ENCODE measurements at regions not wholly inside any gene's neighbourhood (a gene's known extent, or its start where the extent isn't known, plus 50 kb on each side); places are given as distances from the start of the nearest gene placed in this dataset.
"Not testable (repeated sequence)": the region's sequence is repeated elsewhere in the genome, so short reads cannot be mapped to it uniquely, and the experiment has no call there.

DNA sequence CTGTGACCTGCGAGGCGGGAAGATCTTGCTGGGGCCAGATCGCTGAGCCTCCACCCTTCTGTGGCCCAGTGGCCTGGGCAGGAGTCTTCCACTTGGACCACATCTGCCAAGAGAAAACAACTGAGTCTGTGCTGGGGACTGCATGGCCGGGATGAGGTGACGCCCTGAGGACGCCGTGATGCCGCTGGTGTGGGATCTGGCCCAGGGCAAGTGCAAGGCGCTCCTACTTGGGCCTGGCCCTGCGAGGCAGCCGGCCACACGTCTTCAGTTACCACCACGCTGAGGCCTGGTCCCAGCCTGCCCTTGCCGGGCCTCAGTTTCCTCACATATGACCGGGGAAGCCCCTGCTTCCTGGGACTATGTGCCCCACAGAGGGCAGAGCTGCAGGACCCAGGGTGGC lies 133.4 kb downstream of the SLC25A46 start:
- Mint-ChIP-seq H3K27me3 (peaks cover 5% of the 10 kb centered on the region), H3K4me3 (no peak overlapping the region), H3K9me3 (no peaks in the 10 kb centered on the region)

GRCh38 chr5:110872963-110873362 lies 134.2 kb downstream of the SLC25A46 start:
- H3K27me3 Mint-ChIP-seq = no peaks in the 10 kb centered on the region
- H3K27ac Mint-ChIP-seq = no peak overlapping the region
- ATAC-seq (ENCODE audit: poor library complexity) = no peak
- H3K4me3 Mint-ChIP-seq = no peak overlapping the region
- TF ChIP-seq CTCF (IDR thresholded peaks at IDR 0.05) = no peak
- H3K27ac ChIP-seq (ENCODE audit: low read depth in 1 of 2, low read length in 2 of 2) = no peak overlapping the region
- H3K36me3 Mint-ChIP-seq (ENCODE audit: low read depth) = no peaks in the 10 kb centered on the region
- no peak overlapping the region for H3K4me3 ChIP-seq (ENCODE audit: low read length)
- no peak for DNase-seq
- H3K9me3 Mint-ChIP-seq = no peaks in the 10 kb centered on the region
- intact Hi-C loops (cut with DNase I, micrococcal nuclease) = no loop called here
- ChIA-PET POLR2A (no interaction called here), CTCF (no interaction called here)
- H3K4me1 Mint-ChIP-seq (ENCODE audit: low read depth) = no peaks in the 10 kb centered on the region
- no peaks in the 10 kb centered on the region for H3K27me3 ChIP-seq (ENCODE audit: control insufficient read depth in 1 of 2, insufficient read depth in 2 of 2, low read length in 2 of 2)
- H3K4me1 ChIP-seq (ENCODE audit: insufficient read depth, low read length) = no peaks in the 10 kb centered on the region
- peaks cover 0 to 12% of the 10 kb centered on the region in 2 experiments for H3K9me3 ChIP-seq (ENCODE audit: control insufficient read depth in 1 of 2, insufficient read depth in 1 of 2, low read length in 2 of 2)
- no peaks in the 10 kb centered on the region for H3K36me3 ChIP-seq (ENCODE audit: insufficient read depth, low read length)

More for the DNA sequence above, 133.4 kb downstream of the SLC25A46 start:
- no peaks in the 10 kb centered on the region for H3K36me3 Mint-ChIP-seq (ENCODE audit: low read depth)
- no peaks in the 10 kb centered on the region for H3K4me1 Mint-ChIP-seq (ENCODE audit: low read depth)
- H3K4me1 ChIP-seq (ENCODE audit: insufficient read depth, low read length) = no peaks in the 10 kb centered on the region
- H3K27me3 ChIP-seq (ENCODE audit: control insufficient read depth in 1 of 2, insufficient read depth in 2 of 2, low read length in 2 of 2) = no peaks in the 10 kb centered on the region
- ChIA-PET POLR2A (no interaction called here), CTCF (no interaction called here)
- H3K36me3 ChIP-seq (ENCODE audit: insufficient read depth, low read length) = no peaks in the 10 kb centered on the region
- intact Hi-C loops (cut with DNase I, micrococcal nuclease) = no loop called here
- ATAC-seq (ENCODE audit: poor library complexity) = no peak
- H3K4me3 ChIP-seq (ENCODE audit: low read length) = no peak overlapping the region
- peaks cover 0 to 12% of the 10 kb centered on the region in 2 experiments for H3K9me3 ChIP-seq (ENCODE audit: control insufficient read depth in 1 of 2, insufficient read depth in 1 of 2, low read length in 2 of 2)
- no peak for TF ChIP-seq CTCF (IDR thresholded peaks at IDR 0.05)
- no peak overlapping the region for H3K27ac Mint-ChIP-seq
- no peak overlapping the region for H3K27ac ChIP-seq (ENCODE audit: low read depth in 1 of 2, low read length in 2 of 2)
- DNase-seq = no peak

DNA sequence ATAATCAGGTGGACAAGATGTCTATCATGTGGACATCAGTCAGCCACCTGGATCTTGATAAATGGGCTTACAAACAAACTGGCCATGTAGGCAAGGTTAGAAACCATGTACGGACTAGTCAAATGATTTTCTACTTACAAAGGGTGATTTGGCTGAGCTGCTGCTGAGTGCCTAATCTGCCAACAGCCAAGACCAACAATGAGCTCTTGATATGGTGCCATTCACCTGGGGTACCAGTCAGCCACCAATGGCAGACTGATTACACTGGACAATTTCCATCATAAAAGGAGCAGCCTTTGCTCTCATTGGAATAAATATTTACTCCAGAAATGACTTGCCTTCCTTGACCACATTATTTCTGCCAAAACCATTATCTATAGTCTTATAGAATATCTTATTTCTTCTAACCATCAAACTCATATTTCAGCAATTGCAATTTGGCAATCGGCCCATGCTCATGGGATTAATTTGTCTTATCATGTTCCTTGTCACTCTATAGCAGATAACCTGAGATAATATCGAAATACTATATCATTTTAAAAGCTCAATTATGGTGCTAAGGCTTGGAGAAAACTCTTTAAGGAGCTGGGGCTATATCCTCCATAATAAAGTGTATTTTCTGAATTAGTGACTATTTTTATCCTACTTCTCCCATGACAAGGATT lies 135.1 kb downstream of the SLC25A46 start:
- Histone ChIP-seq H3K4me3 (ENCODE audit: low read length) (no peak overlapping the region), H3K4me1 (ENCODE audit: insufficient read depth, low read length) (no peaks in the 10 kb centered on the region), H3K27ac (ENCODE audit: low read depth in 1 of 2, low read length in 2 of 2) (no peak overlapping the region), H3K9me3 (ENCODE audit: control insufficient read depth in 1 of 2, insufficient read depth in 1 of 2, low read length in 2 of 2) (peaks cover 0 to 12% of the 10 kb centered on the region in 2 experiments), H3K36me3 (ENCODE audit: insufficient read depth, low read length) (no peaks in the 10 kb centered on the region), H3K27me3 (ENCODE audit: control insufficient read depth in 1 of 2, insufficient read depth in 2 of 2, low read length in 2 of 2) (no peaks in the 10 kb centered on the region)
- Mint-ChIP-seq H3K27me3 (no peaks in the 10 kb centered on the region), H3K9me3 (peaks cover 3% of the 10 kb centered on the region), H3K36me3 (ENCODE audit: low read depth) (no peaks in the 10 kb centered on the region), H3K27ac (no peak overlapping the region), H3K4me1 (ENCODE audit: low read depth) (no peaks in the 10 kb centered on the region), H3K4me3 (no peak overlapping the region)
- intact Hi-C loops (cut with DNase I, micrococcal nuclease) = no loop called here
- ATAC-seq (ENCODE audit: poor library complexity) (no peak), DNase-seq (no peak)
- CTCF ChIA-PET = no interaction called here
- TF ChIP-seq CTCF (IDR thresholded peaks at IDR 0.05) = no peak
- POLR2A ChIA-PET = no interaction called here

- peaks cover 0 to 12% of the 10 kb centered on the region in 2 experiments for H3K9me3 ChIP-seq (ENCODE audit: control insufficient read depth in 1 of 2, insufficient read depth in 1 of 2, low read length in 2 of 2)
- H3K36me3 ChIP-seq (ENCODE audit: insufficient read depth, low read length); DNase-seq; H3K4me3 ChIP-seq (ENCODE audit: low read length); H3K4me1 ChIP-seq (ENCODE audit: insufficient read depth, low read length); H3K4me3 Mint-ChIP-seq; H3K27ac ChIP-seq (ENCODE audit: low read depth in 1 of 2, low read length in 2 of 2); H3K27me3 Mint-ChIP-seq; H3K4me1 Mint-ChIP-seq (ENCODE audit: low read depth); H3K27ac Mint-ChIP-seq; POLR2A ChIA-PET; H3K27me3 ChIP-seq (ENCODE audit: control insufficient read depth in 1 of 2, insufficient read depth in 2 of 2, low read length in 2 of 2); H3K9me3 Mint-ChIP-seq; H3K36me3 Mint-ChIP-seq (ENCODE audit: low read depth); intact Hi-C loops (cut with DNase I, micrococcal nuclease); ATAC-seq (ENCODE audit: poor library complexity); CTCF ChIA-PET: not testable (repeated sequence)
These were observed 136.3 kb downstream of the SLC25A46 start for GRCh38 chr5:110875115-110875514.

Data from CD4-positive, alpha-beta T cell (primary cell).